ENCODE measurements at regions not wholly inside any gene's neighbourhood (a gene's known extent, or its start where the extent isn't known, plus 50 kb on each side); places are given as distances from the start of the nearest gene placed in this dataset.

GRCh38 chr3:184505076-184505878 is 56.3 kb upstream of the EPHB3 start:
- WGBS, 5 donors, result 65 to 76% (median 66%) methylated on average over 9 of the region's 9 CpGs
- Histone ChIP-seq H3K9me3 (peaks cover 0 to 17% (median 7%) of the 10 kb centered on the region in 8 donors), H3K4me3 (no peak overlapping the region), H3K27ac (no peak overlapping the region), H3K27me3 (replicated peaks in 1 of 7) (peaks cover 0 to 17% (median 0%) of the 10 kb centered on the region in 7 donors), H3K4me1 (no peaks in the 10 kb centered on the region), H3K36me3 (no peaks in the 10 kb centered on the region)
- intact Hi-C loops (cut with DNase I; ENCODE audit: low total_unique reads), result no loop called here
- no peak for DNase-seq
- TF ChIP-seq POLR2AphosphoS5 (IDR thresholded peaks at IDR 0.05) (no peak), CTCF (IDR thresholded peaks at IDR 0.05 in 8 of 11, conservative IDR thresholded peaks at IDR 0.05 in 3 of 11) (no peak), POLR2A (IDR thresholded peaks at IDR 0.05) (no peak)

DNA sequence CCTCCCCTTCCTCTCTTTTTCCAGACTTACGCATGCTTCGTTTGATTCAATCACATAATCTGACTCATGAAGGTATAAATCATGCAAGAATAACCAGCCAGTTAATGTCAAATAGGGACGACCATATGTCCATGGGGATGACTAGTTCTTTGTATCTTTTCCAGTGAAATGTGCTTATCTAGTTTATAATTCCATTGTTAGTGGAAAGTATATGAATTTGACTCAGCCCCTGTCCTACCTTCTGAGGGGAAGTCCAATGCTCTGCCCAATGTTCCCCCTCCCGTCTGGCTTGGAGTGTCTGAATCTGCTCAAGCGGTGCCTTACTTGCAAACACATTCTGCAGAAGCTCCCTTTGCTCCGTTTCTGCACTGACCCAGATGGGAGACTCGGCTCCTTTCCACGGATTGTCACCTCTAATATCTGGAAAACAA is 55.0 kb upstream of the EPHB3 start:
- TF ChIP-seq POLR2A (IDR thresholded peaks at IDR 0.05), result no peak
- TF ChIP-seq CTCF (IDR thresholded peaks at IDR 0.05 in 8 of 11, conservative IDR thresholded peaks at IDR 0.05 in 3 of 11), result no peak
- TF ChIP-seq POLR2AphosphoS5 (IDR thresholded peaks at IDR 0.05), result no peak
- Histone ChIP-seq H3K27ac (no peak overlapping the region), H3K9me3 (peaks cover 0 to 15% (median 7%) of the 10 kb centered on the region in 8 donors), H3K36me3 (no peaks in the 10 kb centered on the region), H3K27me3 (replicated peaks in 1 of 7) (peaks cover 0 to 13% (median 0%) of the 10 kb centered on the region in 7 donors), H3K4me3 (no peak overlapping the region), H3K4me1 (no peaks in the 10 kb centered on the region)
- no peak for DNase-seq
- 67 to 85% (median 75%) methylated on average over 8 of the region's 8 CpGs for WGBS, 5 donors
- intact Hi-C loops (cut with DNase I; ENCODE audit: low total_unique reads), result no loop called here

DNA sequence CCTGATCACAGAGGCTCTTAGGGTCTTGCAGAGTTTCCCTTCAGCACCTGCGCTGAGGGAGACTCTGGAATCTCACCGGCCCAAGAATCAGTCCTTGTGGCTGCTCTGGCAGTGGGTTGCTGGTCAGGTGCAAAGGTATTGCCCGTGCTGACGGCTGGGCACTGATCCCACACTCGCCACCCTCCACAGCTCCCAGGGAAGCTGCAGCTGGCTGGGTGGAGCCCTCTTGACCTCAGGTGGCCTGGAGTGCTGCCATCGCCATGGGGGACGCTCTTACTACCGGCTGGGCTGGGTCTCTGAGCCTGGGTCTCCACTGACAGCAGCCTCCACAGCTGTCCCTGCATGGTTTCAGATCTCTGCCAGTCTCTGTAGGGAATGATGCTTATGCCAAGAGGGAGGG is 52.6 kb upstream of the EPHB3 start:
- DNase-seq, result no peak
- Histone ChIP-seq H3K9me3 (peaks cover 0 to 5% (median 0%) of the 10 kb centered on the region in 8 donors), H3K27me3 (replicated peaks in 1 of 7) (peaks cover 0 to 36% (median 16%) of the 10 kb centered on the region in 7 donors), H3K27ac (no peak overlapping the region), H3K4me3 (no peak overlapping the region), H3K36me3 (no peaks in the 10 kb centered on the region), H3K4me1 (peaks cover 2 to 11% (median 10%) of the 10 kb centered on the region in 6 donors)
- intact Hi-C loops (cut with DNase I; ENCODE audit: low total_unique reads), result no loop called here
- 83 to 91% (median 84%) methylated on average over 5 to 8 of the region's 8 CpGs for WGBS, 5 donors
- TF ChIP-seq CTCF (IDR thresholded peaks at IDR 0.05 in 8 of 11, conservative IDR thresholded peaks at IDR 0.05 in 3 of 11), result no peak
- no peak for TF ChIP-seq POLR2A (IDR thresholded peaks at IDR 0.05)
- TF ChIP-seq POLR2AphosphoS5 (IDR thresholded peaks at IDR 0.05), result no peak

DNA sequence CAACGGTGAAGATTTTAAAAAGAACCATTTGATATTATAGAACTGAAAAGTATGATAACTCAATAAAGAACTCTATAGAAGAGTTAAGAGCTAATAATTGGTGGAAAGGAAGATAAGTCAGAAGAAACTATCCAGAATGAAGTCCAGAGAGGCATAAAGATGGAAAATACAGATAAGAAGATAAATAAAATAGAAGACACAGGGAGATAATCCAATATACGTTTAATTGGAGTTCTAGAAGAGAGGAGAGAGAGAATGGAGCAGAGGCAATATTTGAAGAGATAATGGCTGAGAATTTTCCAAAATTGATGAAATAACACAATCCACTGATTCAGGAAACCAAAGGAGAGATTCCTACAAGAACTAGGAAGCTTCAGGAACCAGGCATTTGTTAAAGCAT is 49.8 kb upstream of the EPHB3 start:
- peaks cover 0 to 50% (median 16%) of the 10 kb centered on the region in 7 donors for H3K27me3 ChIP-seq (replicated peaks in 1 of 7)
- TF ChIP-seq POLR2AphosphoS5 (IDR thresholded peaks at IDR 0.05) (no peak), POLR2A (IDR thresholded peaks at IDR 0.05) (no peak), CTCF (IDR thresholded peaks at IDR 0.05 in 8 of 11, conservative IDR thresholded peaks at IDR 0.05 in 3 of 11) (no peak)
- H3K4me1 ChIP-seq, result peaks cover 4 to 21% (median 19%) of the 10 kb centered on the region in 6 donors
- intact Hi-C loops (cut with DNase I; ENCODE audit: low total_unique reads), result loop anchor here (5.0 kb wide), 1 partner anchor 94 kb away; no protein-coding TSS in a partner anchor
- 89 to 95% (median 93%) methylated on average over 2 of the region's 2 CpGs for WGBS, 5 donors
- no peak for DNase-seq
- no peaks in the 10 kb centered on the region for H3K36me3 ChIP-seq
- H3K4me3 ChIP-seq, result no peak overlapping the region
- no peak overlapping the region for H3K27ac ChIP-seq
- H3K9me3 ChIP-seq, result peaks cover 0 to 5% (median 0%) of the 10 kb centered on the region in 8 donors

Measured in spleen (tissue), 11 donors.